ENCODE measurements at regions not wholly inside any gene's neighbourhood (a gene's known extent, or its start where the extent isn't known, plus 50 kb on each side); places are given as distances from the start of the nearest gene placed in this dataset.
A peak's percentile ranks its signal among the peaks of the same experiment; 100 is the strongest.
"Not testable (repeated sequence)": the region's sequence is repeated elsewhere in the genome, so short reads cannot be mapped to it uniquely, and the experiment has no call there.

GRCh38 chr2:176822060-176822459, 390.5 kb upstream of the HNRNPA3 start:
- no peak for DNase-seq

- DNase-seq, result no peak
These were observed 386.2 kb upstream of the HNRNPA3 start for GRCh38 chr2:176826356-176826755.

- DNase-seq, result no peak
These were observed 385.5 kb upstream of the HNRNPA3 start for GRCh38 chr2:176826984-176827668.

- peak in 1 of 2 experiments; percentile 38 for DNase-seq
These were observed 382.2 kb upstream of the HNRNPA3 start for GRCh38 chr2:176830362-176830761.

DNA sequence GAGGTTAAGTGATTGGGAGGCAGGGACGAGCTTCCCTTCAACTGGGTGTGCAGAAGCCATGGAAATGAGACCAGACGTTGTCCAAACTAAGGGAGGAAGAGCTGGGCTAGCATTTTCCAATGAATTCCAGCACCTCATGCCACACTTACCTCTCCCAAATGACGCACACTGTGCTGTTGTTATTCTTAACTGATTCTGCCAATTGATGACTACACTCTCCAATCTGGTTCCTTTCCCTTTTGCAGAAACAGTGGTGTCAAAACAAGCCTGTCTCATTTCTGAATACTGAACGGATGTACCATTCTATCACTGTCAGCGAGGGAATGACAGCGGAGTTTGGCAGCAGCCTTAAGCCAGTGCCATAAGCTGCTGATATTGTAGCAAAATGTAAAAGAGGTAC, 380.5 kb upstream of the HNRNPA3 start:
- DNase-seq, result no peak

GRCh38 chr2:176833671-176834070, 378.9 kb upstream of the HNRNPA3 start:
- no peak for DNase-seq

DNA sequence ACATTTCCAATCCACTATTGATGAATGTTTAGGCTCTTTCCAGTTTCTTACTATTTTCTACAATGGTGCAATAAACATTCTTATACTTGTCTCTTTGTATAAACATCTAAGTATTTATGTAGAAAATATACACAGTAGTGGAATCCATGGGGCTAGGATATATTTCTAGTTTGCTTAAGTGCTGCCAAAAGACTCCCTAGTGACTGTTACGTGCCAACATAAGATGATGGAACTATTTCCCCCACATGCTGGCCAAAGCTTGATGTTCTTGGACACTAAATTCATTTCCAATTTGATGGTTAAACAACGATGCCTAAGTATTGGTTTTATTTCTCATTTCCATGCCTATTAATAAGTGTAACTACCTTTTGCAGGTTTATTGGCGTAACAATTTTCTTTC, 378.4 kb upstream of the HNRNPA3 start:
- no peak for DNase-seq

- no peak for DNase-seq
These were observed 369.4 kb upstream of the HNRNPA3 start for GRCh38 chr2:176843208-176843607.

- no peak for DNase-seq
These were observed 368.1 kb upstream of the HNRNPA3 start for GRCh38 chr2:176844461-176844860.

GRCh38 chr2:176845718-176846117, 366.9 kb upstream of the HNRNPA3 start:
- no peak for DNase-seq

DNA sequence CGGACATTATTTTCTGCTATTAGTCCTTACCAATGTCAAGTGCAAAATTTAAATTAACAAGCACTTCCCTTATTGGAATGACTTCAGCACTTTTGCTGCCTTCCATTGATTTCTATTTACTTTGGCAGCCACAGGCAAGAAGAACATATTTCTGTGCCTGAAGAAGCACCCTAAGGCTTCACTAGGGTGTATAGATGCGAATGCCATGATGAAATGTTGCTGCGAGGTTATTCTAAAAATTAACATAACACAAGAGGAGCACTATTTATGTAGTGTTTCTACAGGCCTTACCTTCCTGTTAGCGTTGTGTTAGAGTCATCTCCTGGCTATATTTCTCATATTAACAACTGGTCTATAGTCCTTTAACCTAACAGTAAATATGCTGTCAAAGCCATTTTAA, 365.0 kb upstream of the HNRNPA3 start:
- DNase-seq, result no peak

DNA sequence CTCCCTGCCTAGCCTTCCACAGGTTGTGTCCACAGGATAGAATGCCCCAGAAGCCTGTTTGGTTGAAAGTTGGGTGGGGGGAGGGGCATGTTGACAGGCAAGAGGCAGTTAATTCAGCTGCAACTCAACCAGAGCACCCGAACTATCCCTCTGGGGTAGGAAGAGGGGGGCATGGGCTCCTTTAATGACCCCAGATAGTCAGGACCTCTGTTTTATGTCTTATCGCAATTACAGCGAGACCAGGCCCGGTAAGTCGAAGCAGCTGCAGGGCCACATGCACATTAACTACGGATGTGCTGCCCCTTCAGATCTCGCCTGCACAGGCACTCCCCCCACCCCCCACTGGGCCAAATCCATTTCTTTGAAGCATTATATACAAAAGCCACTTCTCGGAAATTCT, 363.8 kb upstream of the HNRNPA3 start:
- no peak for DNase-seq

DNA sequence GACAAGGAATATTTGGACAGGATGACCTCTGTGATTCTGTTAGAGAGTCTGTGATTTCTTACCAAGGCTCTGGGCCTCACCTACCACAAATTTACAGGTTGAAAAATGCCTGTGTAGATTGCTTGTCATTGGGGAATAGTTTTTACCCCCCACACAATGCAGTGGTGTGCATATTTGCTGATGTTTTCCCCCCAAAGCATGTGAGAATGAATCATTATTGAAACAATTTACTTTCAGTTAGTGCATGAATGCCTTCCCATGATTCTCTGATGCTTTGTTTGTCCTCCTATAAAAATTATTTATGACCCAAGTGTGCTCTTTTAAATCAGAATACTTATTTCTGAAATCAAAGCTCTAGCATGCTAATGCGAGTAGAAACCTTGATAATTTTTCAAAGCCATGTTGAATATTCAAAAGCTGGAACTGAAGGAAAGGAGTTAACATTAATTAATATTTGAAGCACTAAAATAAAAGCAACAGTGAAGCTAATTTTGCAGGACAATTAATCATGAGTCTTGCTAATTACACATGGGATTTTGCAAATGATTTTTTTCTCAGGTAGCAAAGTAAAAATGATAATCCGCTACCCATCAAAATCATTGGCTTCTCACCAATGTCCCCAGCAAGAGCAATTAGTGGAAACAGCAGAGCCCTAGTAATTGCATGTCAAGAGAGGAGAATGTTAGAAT, 361.2 kb upstream of the HNRNPA3 start:
- DNase-seq, result no peak

GRCh38 chr2:176851889-176852483, 360.6 kb upstream of the HNRNPA3 start:
- no peak for DNase-seq

DNA sequence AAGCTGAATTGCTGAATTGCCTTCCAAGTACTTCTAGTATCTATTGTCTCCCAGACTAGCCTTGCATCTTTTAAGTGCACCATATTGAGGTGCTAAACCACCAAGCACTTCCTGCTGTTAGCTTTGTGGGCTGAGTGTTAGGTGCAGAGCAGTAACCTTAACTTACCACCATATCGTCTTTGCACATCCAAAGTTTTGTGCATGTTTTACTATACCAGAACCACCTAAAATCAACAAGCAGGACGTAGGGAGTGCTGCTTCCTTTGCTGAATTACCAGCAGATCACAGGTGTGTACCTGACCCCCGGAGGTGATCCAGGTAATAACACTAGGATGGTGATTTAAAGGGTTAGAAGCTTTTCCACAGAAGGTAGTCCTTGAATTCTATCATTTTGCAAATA, 359.9 kb upstream of the HNRNPA3 start:
- DNase-seq, result peak; percentile 24 to 41

DNA sequence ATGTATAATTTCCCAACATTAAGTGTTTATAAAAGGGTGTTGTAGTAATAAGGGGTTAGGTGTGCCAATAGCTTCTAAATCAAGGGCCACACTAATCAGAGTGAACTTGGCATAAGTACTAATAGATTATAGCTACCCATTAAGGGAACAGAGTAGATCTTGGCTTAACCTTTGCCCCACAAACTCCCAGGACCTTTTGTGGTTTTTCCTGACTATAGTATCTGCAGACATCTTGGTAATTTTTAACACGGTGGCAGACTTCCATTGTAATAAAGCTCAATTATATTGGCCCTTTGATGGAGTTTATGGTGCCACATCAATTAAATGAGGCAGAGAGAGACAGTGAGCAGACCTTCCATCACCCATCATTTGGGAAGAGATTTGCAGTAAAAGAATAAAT, 358.5 kb upstream of the HNRNPA3 start:
- no peak for DNase-seq

- no peak for DNase-seq
These were observed 357.7 kb upstream of the HNRNPA3 start for GRCh38 chr2:176854878-176855277.

GRCh38 chr2:176856683-176857082, 355.9 kb upstream of the HNRNPA3 start:
- DNase-seq, result no peak

DNA sequence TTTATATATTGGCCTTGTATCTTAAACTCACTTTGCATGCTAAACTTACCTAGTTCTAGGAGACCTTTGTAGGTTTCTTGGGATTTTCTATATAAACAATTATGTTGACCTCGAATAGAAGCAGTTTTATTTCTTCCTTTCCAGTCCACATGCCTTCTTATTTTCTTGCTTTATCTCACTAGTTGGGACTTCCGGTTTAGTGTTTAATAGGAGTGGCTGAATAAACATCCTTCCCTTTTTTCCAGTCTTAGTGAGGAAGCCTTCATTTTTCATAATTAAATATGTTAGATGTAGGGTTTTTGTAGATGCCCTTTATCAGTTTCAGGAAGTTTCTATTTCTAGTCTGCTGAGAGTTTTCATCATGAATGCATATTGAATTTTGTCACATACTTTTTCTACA, 347.3 kb upstream of the HNRNPA3 start:
- no peak for DNase-seq

- no peak for DNase-seq
These were observed 340.2 kb upstream of the HNRNPA3 start for GRCh38 chr2:176872406-176872805.

DNA sequence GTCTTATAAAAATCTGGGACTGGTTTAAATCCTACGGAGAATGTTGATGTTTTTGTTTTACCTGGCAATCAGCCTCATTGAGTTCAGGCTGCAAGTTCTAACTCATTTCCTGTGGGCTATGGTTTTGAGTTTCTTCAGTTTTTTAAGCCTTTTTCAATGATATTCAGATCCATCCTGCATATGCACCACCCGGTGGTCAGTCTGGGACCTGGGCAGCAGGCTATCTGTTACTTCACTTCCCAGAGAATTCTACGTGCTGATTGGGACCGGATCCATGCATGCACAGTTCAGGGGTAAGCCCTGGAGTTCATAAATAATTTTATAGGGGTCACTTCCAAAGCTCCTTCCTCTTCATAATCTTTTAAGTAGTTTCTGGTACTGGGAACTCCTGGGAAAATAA, 339.2 kb upstream of the HNRNPA3 start:
- no peak for DNase-seq

DNA sequence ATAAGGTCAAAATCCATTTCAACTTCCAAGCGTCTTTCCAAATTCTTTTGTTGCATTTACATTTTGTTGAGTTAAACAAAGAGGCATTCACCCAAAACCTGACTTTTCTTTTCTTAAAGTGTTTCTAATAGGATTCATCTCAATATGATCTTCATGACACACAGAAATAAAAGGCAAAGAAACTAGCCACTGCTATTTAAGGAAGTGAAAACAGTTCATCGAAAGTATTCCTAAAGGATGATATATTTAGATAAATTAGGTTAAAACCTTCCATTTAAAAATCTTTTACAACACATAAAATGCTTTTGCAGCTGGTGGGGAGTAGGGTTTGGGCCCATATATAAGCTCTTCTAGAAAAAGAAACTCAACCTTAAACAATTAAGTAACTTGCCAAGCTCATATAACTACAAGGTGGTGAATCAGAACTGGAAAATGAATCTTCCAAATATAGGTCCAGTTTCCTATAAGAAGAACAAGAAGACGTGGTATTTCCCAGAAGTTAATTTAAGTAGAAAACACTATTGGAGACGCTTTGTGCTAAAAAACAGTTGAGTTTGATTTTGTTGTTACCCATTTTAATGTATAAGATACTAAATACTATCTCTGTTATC, 336.0 kb upstream of the HNRNPA3 start:
- no peak for DNase-seq

- DNase-seq, result no peak
These were observed 333.1 kb upstream of the HNRNPA3 start for GRCh38 chr2:176879426-176879995.

- not testable (repeated sequence) for DNase-seq
These were observed 330.5 kb upstream of the HNRNPA3 start for GRCh38 chr2:176882045-176882444.
